ENCODE measurements at regions not wholly inside any gene's neighbourhood (a gene's known extent, or its start where the extent isn't known, plus 50 kb on each side); places are given as distances from the start of the nearest gene placed in this dataset.

DNA sequence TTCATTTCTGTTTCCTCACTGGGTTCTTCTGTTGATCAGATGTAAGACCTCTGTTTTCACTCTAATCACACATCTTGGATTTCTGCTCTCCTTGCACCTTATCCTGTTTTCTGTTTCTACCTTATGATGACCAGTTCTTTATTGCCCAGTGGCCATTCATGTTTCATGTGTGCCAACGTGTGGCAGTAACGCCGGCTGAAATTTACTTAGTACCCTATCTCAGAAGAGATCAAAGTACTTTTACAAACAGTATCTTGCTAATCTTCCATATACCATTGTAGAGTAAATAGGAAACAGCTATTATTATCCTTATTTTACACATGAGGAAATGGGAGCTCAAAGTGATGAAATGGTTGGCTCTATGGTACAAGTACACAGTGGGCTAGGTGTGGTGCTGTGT, 74.0 kb downstream of the GATA3 start:
- Histone ChIP-seq H3K4me1 (no peaks in the 10 kb centered on the region), H3K27me3 (peaks cover 9% of the 10 kb centered on the region), H3K36me3 (no peaks in the 10 kb centered on the region), H3K9me3 (no peaks in the 10 kb centered on the region), H3K4me3 (no peak overlapping the region), H3K27ac (no peak overlapping the region)
- ATAC-seq (no peak), DNase-seq (no peak)
- intact Hi-C loops (cut with DNase I), result no loop called here
- TF ChIP-seq, protein P1, sequence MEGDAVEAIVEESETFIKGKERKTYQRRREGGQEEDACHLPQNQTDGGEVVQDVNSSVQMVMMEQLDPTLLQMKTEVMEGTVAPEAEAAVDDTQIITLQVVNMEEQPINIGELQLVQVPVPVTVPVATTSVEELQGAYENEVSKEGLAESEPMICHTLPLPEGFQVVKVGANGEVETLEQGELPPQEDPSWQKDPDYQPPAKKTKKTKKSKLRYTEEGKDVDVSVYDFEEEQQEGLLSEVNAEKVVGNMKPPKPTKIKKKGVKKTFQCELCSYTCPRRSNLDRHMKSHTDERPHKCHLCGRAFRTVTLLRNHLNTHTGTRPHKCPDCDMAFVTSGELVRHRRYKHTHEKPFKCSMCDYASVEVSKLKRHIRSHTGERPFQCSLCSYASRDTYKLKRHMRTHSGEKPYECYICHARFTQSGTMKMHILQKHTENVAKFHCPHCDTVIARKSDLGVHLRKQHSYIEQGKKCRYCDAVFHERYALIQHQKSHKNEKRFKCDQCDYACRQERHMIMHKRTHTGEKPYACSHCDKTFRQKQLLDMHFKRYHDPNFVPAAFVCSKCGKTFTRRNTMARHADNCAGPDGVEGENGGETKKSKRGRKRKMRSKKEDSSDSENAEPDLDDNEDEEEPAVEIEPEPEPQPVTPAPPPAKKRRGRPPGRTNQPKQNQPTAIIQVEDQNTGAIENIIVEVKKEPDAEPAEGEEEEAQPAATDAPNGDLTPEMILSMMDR (IDR thresholded peaks at IDR 0.05), result no peak

DNA sequence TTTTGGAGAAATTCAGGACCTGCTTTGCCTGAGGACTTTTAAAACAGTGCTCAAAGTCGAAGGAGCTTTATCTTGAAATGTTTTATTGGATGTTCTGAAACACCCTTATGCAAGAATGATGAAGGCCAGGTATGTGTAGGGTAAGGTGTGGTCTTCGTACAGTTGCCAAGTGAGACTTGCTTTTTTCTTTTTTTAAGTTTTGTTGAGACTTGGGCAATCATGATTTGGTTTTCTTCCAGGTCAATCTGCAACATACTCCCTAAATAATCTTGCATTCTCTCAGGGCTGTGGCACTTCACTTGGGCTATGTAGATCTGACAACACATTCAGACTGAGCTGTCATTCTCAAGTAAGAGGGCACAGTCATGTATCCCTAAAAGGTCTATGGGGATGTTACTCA, 75.0 kb downstream of the GATA3 start:
- no peak overlapping the region for H3K27ac ChIP-seq
- H3K9me3 ChIP-seq, result no peaks in the 10 kb centered on the region
- H3K36me3 ChIP-seq, result no peaks in the 10 kb centered on the region
- intact Hi-C loops (cut with DNase I), result no loop called here
- no peak overlapping the region for H3K4me3 ChIP-seq
- DNase-seq, result no peak
- TF ChIP-seq, protein P1 (IDR thresholded peaks at IDR 0.05), result no peak
- ATAC-seq, result no peak
- no peaks in the 10 kb centered on the region for H3K4me1 ChIP-seq
- H3K27me3 ChIP-seq, result peaks cover 9% of the 10 kb centered on the region

DNA sequence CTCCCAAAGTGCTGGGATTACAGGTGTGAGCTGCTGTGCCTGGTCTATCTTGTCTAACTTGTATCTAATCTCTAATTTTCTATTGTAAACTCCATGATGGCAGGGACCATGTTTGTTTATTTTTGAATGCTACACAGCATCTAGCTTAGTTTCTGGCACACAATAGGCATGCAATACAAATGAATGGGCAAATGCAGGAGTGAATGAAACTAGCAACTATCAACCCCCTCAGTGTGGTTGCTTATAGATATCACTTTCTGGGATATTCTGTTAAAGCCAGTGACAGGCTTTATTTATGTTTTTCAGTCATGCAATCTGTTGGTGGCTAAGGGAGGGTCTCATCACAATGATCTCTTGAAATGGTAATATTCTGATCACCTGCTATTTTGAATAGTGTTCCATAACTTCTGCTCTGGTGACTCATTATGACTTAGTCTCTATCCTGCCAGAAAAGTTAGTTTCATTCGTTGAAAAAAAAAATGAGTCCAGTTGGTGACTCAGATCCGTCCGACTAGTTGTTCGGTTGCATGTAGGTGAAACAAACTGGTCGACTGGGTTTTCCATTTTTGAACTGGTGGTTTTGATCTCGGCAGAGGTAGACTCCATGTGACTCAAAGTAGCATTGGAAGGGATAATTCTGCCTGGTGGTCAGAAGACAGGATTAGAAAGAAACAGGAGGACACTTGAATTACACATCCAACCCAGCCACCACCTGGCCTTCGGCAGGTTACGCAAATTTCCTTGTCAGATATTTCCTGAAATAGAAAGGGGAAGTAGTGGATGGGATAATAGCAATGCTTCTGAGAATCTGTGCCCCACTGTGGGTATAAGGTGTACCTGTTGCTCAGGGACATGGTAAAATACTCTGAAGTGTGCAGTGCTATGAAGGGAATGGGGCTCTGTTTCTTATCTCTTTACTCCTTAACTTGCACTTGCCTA, 76.8 kb downstream of the GATA3 start:
- Histone ChIP-seq H3K4me1 (no peaks in the 10 kb centered on the region), H3K9me3 (no peaks in the 10 kb centered on the region), H3K27me3 (peaks cover 9% of the 10 kb centered on the region), H3K27ac (no peak overlapping the region), H3K36me3 (no peaks in the 10 kb centered on the region), H3K4me3 (no peak overlapping the region)
- no peak for ATAC-seq
- DNase-seq, result no peak
- TF ChIP-seq, protein P1 (IDR thresholded peaks at IDR 0.05), result no peak
- intact Hi-C loops (cut with DNase I), result no loop called here

DNA sequence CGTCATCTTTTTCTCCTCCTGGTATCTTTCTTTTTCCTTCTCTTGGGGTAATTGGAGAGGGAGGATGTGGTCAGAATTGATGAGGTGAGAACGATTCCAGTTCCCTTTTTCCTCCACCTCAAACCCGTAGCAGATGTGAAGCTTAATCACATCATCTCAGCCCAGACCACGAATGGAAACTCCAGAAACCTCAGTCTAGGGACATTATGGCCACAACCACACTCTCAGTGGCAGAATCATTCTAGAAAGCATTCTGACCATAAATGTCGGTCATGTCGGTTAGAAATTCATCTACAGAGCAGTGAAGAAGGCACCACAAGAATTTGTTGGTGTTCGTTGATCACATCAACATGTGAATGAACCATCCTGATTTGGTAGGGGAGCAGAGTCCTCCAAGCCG, 78.7 kb downstream of the GATA3 start:
- H3K4me1 ChIP-seq, result no peaks in the 10 kb centered on the region
- intact Hi-C loops (cut with DNase I), result no loop called here
- no peaks in the 10 kb centered on the region for H3K9me3 ChIP-seq
- TF ChIP-seq, protein P1 (IDR thresholded peaks at IDR 0.05), result no peak
- DNase-seq (no peak), ATAC-seq (no peak)
- H3K27ac ChIP-seq, result no peak overlapping the region
- no peak overlapping the region for H3K4me3 ChIP-seq
- peaks cover 9% of the 10 kb centered on the region for H3K27me3 ChIP-seq
- no peaks in the 10 kb centered on the region for H3K36me3 ChIP-seq

DNA sequence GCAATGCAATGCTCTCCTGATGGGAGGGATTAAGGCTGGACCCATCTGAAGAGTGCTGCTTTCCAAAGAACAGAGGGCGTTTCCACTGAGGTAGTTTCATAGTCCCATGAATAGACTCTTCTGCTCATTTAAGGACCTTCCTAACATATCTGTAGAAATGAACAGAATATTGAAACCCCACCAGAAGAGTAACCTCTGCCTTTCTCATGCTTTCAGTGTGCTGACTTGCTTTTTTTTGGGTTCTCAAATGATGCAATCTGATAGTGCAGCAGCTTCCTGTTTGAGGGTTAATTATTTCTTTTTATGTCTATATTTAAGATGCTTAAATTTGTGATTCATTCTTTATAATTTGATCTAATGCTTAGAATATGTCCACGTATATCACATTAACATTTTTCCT, 82.2 kb downstream of the GATA3 start:
- Histone ChIP-seq H3K27ac (no peak overlapping the region), H3K36me3 (no peaks in the 10 kb centered on the region), H3K4me1 (no peaks in the 10 kb centered on the region), H3K9me3 (no peaks in the 10 kb centered on the region), H3K27me3 (peaks cover 9% of the 10 kb centered on the region), H3K4me3 (no peak overlapping the region)
- DNase-seq, result no peak
- no peak for ATAC-seq
- intact Hi-C loops (cut with DNase I), result no loop called here
- TF ChIP-seq, protein P1 (IDR thresholded peaks at IDR 0.05), result no peak
